Right cardiac atrium (tissue), 5 donors: ENCODE measurements at regions not wholly inside any gene's neighbourhood (a gene's known extent, or its start where the extent isn't known, plus 50 kb on each side); places are given as distances from the start of the nearest gene placed in this dataset.
"Not testable (repeated sequence)": the region's sequence is repeated elsewhere in the genome, so short reads cannot be mapped to it uniquely, and the experiment has no call there.

Experiments
- ATAC-seq, 2 donors: fragments of 200-7000 bp; cut with Tn5 transposase; one replicate each; pipeline versions ENCODE4 v1.8.0 to v1.9.1; 2020; ENCODE audit warnings: moderate library complexity in 2 of 2, mild to moderate bottlenecking in 1 of 2
- DNase-seq, 3 donors: peaks; one replicate each; pipeline ENCODE4 v3.0.0-alpha.2; 2020
- H3K27ac ChIP-seq: one replicate; pipeline ENCODE4 v1.5.1; 2013; ENCODE audit warnings: mild to moderate bottlenecking, low read length, control low read depth, moderate library complexity
- H3K27me3 ChIP-seq: one replicate; pipeline ENCODE4 v1.6.1; 2013; ENCODE audit not compliant: control insufficient read depth, insufficient read depth
- H3K4me1 ChIP-seq: one replicate; pipeline ENCODE4 v1.6.1; 2013; ENCODE audit warnings: low read length; ENCODE audit not compliant: control insufficient read depth, insufficient read depth
- H3K4me3 ChIP-seq: one replicate; pipeline ENCODE4 v1.5.1; 2013; ENCODE audit warnings: low read length, control low read depth
- H3K9me3 ChIP-seq: one replicate; pipeline ENCODE4 v1.6.1; 2013; ENCODE audit warnings: low read length; ENCODE audit not compliant: control insufficient read depth
- WGBS: extraction: QIAGEN DNeasy Blood & Tissue Kit; methylation state at CpG from one replicate; pipeline ENCODE4 v1.1.7; 2013; 5-methylcytosine and 5-hydroxymethylcytosine counted together
- intact Hi-C, 4 donors: fragments of 100-400 bp; cut with DNase I; formaldehyde crosslinking; loops; one replicate each; pipeline versions ENCODE4 v1.11.0 to v1.14.0; 2022 to 2023
- donor health status: healthy with polysubstance abuse.
- donor health status: DM: no; HTN: yes; CAD: no.
- donor health status: DM: no; HTN: no; CAD: no.
- donor health status: DM: no; HTN: yes; CAD: no; lungs with severe emphysema.
- donor health status: DM: yes; HTN: yes; CAD: no.

DNA sequence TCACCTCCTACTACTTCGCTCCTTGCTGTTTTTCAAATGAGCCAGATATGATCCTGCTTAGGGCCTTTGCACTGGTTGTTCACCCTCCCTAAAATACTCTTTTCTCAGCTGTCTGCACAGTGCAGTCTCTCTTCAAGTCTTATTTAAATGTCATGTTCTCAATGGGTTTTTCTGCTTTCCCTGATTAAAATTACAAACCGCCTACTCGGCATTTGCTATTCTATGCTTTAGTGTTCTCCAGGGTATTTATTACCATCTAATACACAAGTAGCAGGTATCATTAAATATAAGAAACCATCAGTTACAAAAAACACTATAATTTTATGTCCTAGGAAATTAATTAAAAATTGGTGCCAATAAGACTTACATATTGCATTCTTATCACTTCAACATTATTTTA, 108.0 kb upstream of the TMTC1 start:
- Histone ChIP-seq H3K27ac (no peak overlapping the region), H3K27me3 (no peaks in the 10 kb centered on the region), H3K4me1 (no peaks in the 10 kb centered on the region), H3K4me3 (no peak overlapping the region), H3K9me3 (no peaks in the 10 kb centered on the region)
- ATAC-seq = no peak
- DNase-seq = no peak
- WGBS = 92% methylated on average over 3 of the region's 3 CpGs
- intact Hi-C loops = no loop called here

DNA sequence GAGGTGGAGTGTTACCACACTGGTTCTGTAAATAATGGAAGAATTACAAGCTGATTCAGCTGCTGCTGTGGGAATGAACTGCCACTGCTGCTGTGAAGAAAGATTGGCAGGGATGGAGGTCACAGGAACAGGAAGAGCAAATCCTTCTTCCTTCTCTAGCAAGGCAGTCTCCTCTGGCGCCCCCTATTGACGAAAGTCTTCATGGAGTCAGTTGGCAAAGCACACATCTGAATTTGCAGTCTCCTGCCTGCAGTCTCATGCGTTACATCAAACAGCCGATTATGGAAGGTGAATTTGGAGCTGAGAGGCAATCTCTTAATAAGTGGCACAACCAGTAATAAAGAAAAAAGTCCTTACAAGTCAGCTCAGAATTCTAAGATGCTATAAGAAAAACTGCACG, 106.0 kb upstream of the TMTC1 start:
- intact Hi-C loops = loop anchor here in 1 of 4 donors (10.0 kb wide), 1 partner anchor 345 kb away; no protein-coding TSS in a partner anchor
- no peaks in the 10 kb centered on the region for H3K27me3 ChIP-seq
- H3K4me3 ChIP-seq = no peak overlapping the region
- no peaks in the 10 kb centered on the region for H3K9me3 ChIP-seq
- DNase-seq = peak; percentile 57 to 59 (median 59)
- peak in 1 of 2 donors; percentile 29 for ATAC-seq
- no peaks in the 10 kb centered on the region for H3K4me1 ChIP-seq
- WGBS = 53% methylated on average over 5 of the region's 5 CpGs
- no peak overlapping the region for H3K27ac ChIP-seq

DNA sequence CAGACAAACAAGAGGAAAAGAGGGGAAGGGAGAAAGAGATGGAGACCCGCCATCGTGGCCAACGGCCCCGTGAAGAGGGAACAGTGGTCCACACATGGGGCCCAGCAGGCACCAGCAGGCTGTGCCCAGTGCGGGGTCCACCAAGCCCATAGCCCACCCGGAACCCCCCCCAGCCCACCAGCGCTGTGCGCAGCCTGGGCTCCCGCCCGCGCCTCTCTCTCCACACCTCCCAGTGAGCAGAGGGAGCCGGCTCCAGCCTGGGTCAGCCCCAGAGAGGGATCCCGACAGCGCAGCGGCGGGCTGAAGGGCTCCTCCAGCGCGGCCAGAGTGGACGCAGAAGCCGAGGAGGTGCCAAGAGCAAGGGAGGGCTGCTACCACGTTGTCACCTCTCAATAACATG, 105.0 kb upstream of the TMTC1 start:
- ATAC-seq (peak; percentile 41 to 43), DNase-seq (peak in 2 of 3 donors; percentile 30 to 58)
- no peaks in the 10 kb centered on the region for H3K9me3 ChIP-seq
- H3K27me3 ChIP-seq = no peaks in the 10 kb centered on the region
- no peak overlapping the region for H3K4me3 ChIP-seq
- 81% methylated on average over 21 of the region's 21 CpGs for WGBS
- intact Hi-C loops = loop anchor here in 1 of 4 donors (10.0 kb wide), 1 partner anchor 344 kb away; no protein-coding TSS in a partner anchor
- H3K4me1 ChIP-seq = no peaks in the 10 kb centered on the region
- H3K27ac ChIP-seq = no peak overlapping the region

DNA sequence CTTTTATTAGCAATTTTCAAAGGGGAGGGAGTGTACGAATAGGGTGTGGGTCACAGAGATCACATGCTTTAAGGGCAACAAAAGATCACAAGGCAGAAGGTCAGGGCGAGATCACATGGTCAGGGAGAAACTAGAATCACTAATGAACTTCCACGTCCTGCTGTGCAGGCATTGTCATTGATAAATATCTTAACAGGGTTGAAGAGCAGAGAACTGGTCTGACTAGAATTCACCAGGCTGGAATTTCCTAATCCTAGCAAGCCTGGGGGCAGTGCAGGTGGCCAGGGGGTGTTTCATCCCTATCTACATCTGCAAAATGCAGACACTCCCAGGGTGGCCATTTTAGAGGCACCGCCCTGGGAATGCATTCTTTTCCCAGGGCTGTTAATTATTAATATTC, 101.2 kb upstream of the TMTC1 start:
- 83% methylated on average over 4 of the region's 4 CpGs for WGBS

DNA sequence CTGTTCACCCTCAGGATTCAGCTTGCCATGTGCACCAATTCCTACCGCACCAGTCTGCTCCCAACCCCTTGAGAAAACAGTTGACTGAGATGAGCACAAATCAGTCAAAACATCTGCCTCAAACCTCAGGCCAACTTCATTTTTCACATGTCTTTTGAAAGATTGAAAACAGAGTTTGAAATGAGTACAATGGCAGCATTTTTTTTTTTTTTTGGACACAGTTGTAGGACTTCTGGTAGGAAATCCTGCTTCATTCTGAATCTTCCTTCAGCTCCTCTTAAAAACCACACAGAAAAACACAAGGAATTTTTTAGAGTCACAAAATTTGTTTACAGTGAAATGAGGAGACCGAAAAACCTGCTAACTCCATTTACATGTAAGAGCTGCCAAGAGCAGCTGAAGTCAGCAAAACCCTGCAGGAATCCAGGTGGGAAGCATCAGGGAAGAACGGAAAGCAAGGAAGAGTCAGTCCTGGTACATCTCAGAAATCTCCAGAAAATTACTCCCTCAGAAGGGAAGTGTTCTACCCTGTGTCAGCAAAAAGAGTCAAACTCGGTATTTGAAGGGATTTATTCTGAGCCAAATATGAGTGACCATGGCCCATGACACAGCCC, 100.3 kb upstream of the TMTC1 start:
- H3K27me3 ChIP-seq = no peaks in the 10 kb centered on the region
- intact Hi-C loops = loop anchor here in 1 of 4 donors (10.0 kb wide), 1 partner anchor 339 kb away; no protein-coding TSS in a partner anchor
- no peak overlapping the region for H3K27ac ChIP-seq
- DNase-seq (no peak), ATAC-seq (peak in 1 of 2 donors; percentile 18)
- WGBS = 49% methylated on average over 4 of the region's 4 CpGs
- H3K4me1 ChIP-seq = no peaks in the 10 kb centered on the region
- H3K4me3 ChIP-seq = no peak overlapping the region
- H3K9me3 ChIP-seq = no peaks in the 10 kb centered on the region

More for the DNA sequence above, 101.2 kb upstream of the TMTC1 start:
- H3K27ac ChIP-seq, ATAC-seq, DNase-seq, H3K9me3 ChIP-seq, H3K27me3 ChIP-seq, H3K4me3 ChIP-seq, H3K4me1 ChIP-seq: not testable (repeated sequence)
- intact Hi-C loops = loop anchor here in 1 of 4 donors (10.0 kb wide), 1 partner anchor 340 kb away; no protein-coding TSS in a partner anchor

DNA sequence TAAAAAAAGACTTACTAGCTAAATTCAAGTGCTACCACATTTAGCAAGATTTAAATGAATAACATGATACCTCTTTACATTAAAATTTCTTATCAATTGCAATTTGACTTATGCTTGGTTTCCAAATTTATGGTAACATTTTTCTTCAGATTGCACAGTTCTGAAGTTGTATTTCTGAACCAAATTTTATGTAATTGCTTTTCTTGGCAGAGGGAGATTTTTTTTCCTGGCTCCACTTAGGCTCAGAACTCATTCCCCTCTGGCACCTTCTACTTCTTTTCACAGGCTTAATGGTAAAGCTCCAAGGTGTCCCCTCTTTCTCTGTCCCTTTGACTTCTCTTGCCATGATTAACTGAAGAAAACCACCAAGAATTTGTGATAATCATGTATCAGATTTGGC, 99.8 kb upstream of the TMTC1 start:
- ATAC-seq (peak in 1 of 2 donors; percentile 66), DNase-seq (no peak)
- Histone ChIP-seq H3K4me3 (no peak overlapping the region), H3K27me3 (no peaks in the 10 kb centered on the region), H3K9me3 (no peaks in the 10 kb centered on the region), H3K27ac (no peak overlapping the region), H3K4me1 (no peaks in the 10 kb centered on the region)
- intact Hi-C loops = loop anchor here in 1 of 4 donors (10.0 kb wide), 1 partner anchor 339 kb away; no protein-coding TSS in a partner anchor

DNA sequence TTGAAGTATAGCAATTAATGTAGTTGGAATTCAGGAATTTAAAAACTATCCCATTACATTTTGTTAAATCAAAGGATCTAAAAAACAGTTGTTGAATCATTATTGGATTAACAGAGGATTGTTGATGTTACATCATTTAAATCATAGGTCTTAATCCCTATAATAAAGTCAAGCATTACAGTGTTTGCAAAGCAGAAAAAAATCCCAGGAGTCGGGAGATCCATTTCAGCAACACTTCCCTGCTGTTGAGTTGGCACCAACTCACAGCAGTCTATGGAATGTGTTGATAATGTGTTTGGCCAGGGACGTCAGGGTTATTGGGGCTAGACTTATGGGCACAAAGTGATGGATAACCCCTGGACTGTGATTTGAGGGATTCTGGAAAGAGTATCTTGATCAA, 99.1 kb upstream of the TMTC1 start:
- no peaks in the 10 kb centered on the region for H3K27me3 ChIP-seq
- H3K4me3 ChIP-seq = no peak overlapping the region
- WGBS = 22% methylated on average over 2 of the region's 2 CpGs
- DNase-seq (no peak), ATAC-seq (peak; percentile 48 to 54)
- no peaks in the 10 kb centered on the region for H3K9me3 ChIP-seq
- no peaks in the 10 kb centered on the region for H3K4me1 ChIP-seq
- no peak overlapping the region for H3K27ac ChIP-seq
- intact Hi-C loops = loop anchor here in 1 of 4 donors (10.0 kb wide), 1 partner anchor 338 kb away; no protein-coding TSS in a partner anchor

DNA sequence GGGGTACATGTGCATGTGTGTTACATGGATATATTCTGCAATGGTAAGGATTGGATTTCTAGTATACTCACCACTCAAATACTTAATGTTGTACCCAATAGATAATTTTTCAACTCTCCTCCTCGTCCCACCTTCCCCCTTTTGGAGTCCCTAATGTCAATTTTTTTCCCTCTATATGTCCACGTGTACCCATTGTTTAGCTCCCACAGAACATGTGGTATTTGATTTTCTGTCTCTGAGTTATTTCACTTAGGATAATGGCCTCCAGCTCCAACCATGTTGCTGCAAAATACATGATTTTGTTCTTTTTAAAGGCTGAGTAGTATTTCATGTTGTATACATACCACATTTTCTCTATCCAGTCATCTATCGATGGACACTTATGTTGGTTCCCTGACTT, 97.2 kb upstream of the TMTC1 start:
- intact Hi-C loops = loop anchor here in 1 of 4 donors (10.0 kb wide), 1 partner anchor 336 kb away; no protein-coding TSS in a partner anchor
- Histone ChIP-seq H3K4me3 (no peak overlapping the region), H3K27ac (no peak overlapping the region), H3K9me3 (peaks cover 4% of the 10 kb centered on the region), H3K27me3 (no peaks in the 10 kb centered on the region), H3K4me1 (no peaks in the 10 kb centered on the region)
- DNase-seq (no peak), ATAC-seq (no peak)
- WGBS = 87% methylated on average over 3 of the region's 3 CpGs

DNA sequence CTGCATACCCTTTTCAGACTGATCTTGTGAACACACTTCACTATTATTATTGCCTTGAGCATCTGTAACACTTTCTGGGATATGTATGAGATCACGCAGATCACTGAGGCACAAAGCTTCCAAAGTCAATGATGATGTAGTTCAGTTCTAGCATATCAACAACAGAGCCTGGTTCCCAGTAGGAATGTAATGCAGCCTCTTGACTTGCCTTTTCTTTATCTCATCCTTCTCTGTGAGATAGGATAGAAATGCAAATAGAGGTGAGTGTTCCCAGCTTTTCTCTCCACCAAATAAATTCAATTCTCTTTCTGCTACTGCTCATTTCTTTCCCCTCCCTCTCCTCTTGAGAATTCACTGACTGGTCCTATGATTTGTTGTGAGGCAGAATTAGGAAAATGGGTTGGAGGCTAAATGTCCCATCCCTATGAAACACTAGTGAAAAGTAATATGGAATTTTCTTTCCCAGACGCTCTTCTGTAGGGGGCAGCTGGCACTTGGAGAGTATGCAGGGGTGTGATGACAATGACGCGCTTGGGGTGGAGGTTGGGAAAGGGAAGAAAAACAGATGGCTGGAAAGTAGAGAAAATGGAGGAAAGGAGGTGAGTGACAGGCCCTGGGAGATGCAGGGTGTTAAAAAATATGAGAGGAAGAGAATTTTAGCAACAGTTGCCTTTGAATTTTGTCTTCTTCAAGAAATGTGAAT, 96.0 kb upstream of the TMTC1 start:
- H3K4me3 ChIP-seq = no peak overlapping the region
- no peak overlapping the region for H3K27ac ChIP-seq
- 55% methylated on average over 4 of the region's 4 CpGs for WGBS
- no peaks in the 10 kb centered on the region for H3K27me3 ChIP-seq
- H3K4me1 ChIP-seq = no peaks in the 10 kb centered on the region
- intact Hi-C loops = loop anchor here in 2 of 4 donors (10.0 kb wide), 2 partner anchors 95 to 335 kb away; partner anchors contain the start of gene TMTC1 (in 1 of the 2)
- peaks cover 4% of the 10 kb centered on the region for H3K9me3 ChIP-seq
- ATAC-seq = no peak
- no peak for DNase-seq

DNA sequence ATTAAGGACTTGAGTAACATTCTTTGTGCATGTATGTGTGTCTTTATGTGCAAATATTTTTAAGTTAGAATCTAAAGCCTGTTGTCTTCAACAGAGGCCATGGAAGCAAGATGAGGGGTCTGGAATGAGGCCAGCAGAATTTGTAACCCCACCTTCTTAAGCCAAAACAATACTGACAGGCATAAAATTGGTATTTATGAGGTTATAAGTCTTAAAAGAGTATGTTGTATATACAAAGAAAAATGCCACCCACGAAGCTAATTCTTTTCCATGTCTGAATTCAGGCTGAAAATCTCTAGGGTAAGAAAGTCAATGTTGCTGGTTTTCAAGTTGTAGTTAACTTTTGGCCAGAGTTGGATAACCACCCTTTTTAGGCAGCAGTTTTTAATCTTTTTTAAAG, 86.2 kb upstream of the TMTC1 start:
- Histone ChIP-seq H3K27me3 (no peaks in the 10 kb centered on the region), H3K4me1 (no peaks in the 10 kb centered on the region), H3K9me3 (no peaks in the 10 kb centered on the region), H3K27ac (no peak overlapping the region), H3K4me3 (no peak overlapping the region)
- no peak for DNase-seq
- intact Hi-C loops = loop anchor here in 1 of 4 donors (10.0 kb wide), 1 partner anchor 85 kb away; the partner anchor contains the start of gene TMTC1
- no peak for ATAC-seq
- WGBS = 51% methylated on average over 1 of the region's 1 CpG

DNA sequence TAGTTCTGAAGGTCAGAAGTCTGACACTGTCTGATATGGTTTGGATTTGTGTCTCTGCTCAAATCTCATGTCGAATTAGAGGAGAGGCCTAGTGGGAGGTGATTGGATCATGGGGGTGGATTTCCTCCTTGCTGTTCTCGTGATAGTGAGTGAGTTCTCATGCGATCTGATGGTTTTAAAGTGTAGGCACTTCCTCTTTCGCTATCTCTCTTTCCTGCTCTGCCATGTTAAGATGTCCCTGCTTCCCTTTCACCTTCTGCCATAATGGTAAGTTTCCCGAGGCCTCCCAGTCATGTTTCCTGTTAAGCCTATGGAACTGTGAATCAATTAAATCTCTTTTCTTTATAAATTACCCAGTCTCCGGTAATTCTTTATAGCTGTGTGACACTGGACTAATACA, 84.1 kb upstream of the TMTC1 start:
- 76% methylated on average over 6 of the region's 6 CpGs for WGBS
- ATAC-seq = no peak

More for the DNA sequence above, 84.1 kb upstream of the TMTC1 start:
- Histone ChIP-seq H3K4me1 (no peaks in the 10 kb centered on the region), H3K27me3 (no peaks in the 10 kb centered on the region), H3K4me3 (no peak overlapping the region), H3K27ac (no peak overlapping the region), H3K9me3 (no peaks in the 10 kb centered on the region)
- no peak for DNase-seq
- intact Hi-C loops = no loop called here
